ENCODE measurements at regions not wholly inside any gene's neighbourhood (a gene's known extent, or its start where the extent isn't known, plus 50 kb on each side); places are given as distances from the start of the nearest gene placed in this dataset.
"Not testable (repeated sequence)": the region's sequence is repeated elsewhere in the genome, so short reads cannot be mapped to it uniquely, and the experiment has no call there.

DNA sequence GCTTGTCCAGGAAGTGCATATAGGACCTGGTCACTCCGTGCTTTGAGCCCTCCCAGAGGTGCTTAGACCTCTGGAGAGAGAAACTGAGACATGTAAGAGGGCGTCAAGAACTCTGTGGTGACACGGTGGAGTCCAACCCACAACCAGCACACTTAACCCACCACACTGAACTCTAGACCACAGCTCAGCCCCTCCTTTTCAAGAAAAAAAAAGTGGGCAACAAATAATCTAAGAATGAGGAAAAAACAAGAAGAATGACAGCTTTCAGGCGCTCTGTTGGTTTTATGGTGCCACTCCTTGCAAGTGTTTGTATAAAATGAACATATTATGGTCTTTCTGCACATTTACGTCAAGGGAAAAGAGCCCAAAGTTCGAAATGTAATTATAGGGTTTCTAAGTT lies 50.2 kb upstream of the SNAPC3 start:
- no peak for DNase-seq (ENCODE audit: low read depth)

DNA sequence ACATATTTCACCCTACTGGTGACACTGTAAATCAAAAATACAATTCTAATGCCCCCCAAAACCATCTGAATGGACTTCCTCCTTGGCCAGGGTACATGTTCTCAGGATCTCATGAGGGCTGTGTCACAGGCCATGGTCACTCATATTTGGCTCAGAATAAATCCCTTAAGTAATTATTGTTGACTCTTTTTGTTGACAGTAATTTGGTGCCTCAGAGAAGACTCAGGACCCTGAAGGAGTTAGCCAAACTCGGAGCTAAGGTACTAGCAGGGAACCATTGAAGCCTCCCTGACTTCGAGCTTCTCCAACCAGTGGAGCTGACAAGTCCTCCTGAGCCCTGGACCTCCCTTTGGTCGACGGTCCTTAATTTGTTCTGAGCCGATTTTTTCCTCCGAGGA lies 51.2 kb upstream of the SNAPC3 start:
- no peak for DNase-seq (ENCODE audit: low read depth)

DNA sequence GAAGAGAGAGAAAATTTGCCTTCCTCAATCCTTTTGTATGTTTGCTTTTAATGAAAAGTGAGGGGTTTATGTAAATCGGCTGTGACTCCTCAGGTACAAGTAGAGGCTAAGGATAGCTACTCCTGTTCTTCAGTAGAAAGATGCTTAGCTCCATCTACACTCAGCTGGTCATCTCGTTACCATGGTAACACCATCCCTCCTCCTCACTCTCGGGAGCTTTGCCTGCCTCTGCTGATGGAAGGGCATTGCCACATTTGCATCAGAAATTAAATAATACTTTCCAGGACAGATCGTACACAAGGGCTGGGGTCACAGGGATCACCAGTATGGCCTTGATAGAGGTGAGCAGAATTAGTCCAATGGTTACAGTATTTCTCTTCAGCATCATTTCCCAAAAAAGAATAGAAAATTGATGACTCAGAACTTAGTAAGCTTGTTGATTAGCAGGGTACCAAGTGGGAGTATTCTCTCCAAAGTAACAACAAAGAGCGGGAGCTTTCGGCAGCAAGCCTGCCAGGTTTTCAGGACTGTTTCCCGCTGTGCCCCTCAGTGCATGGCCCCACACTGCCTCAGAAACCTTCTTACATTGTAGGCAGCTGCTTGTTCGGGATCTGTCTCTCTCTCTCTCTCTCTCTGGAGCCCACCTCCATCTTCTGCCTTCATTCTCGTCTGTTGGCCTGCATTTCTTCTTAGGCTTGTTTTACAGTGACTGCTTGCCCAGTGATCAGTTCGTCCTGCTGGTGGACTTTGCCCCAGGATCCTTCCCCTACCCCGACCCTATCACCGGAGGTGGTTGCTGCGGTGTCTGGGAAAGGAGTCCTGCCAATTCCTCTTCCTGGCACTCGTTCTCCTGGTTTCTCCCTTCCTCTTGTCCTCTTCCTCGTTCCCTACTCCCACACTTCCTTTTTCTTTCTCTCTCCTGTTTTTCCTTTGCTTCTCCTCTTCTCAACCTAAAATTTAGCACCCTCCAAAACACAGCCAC lies 51.9 kb upstream of the SNAPC3 start:
- no peak for DNase-seq (ENCODE audit: low read depth)

DNA sequence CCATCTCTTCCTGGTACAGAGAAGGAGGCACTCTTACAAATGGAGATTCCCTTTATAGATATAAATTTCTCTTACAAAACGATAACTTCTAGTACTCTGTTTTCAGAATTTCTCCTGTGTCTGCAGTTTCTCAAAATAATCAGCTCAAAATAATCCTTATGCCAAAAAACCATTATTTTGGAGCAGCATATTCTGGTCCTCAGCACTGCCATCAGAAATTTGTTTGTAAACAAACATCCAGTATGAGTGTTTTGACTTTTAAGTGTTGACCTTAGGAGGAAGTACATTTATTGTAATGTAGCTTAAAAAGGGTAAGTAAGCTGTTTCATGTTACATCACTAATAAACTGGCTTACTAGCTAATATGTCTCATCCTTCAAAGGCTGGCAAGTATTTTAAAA lies 52.8 kb upstream of the SNAPC3 start:
- DNase-seq (ENCODE audit: low read depth) = no peak

DNA sequence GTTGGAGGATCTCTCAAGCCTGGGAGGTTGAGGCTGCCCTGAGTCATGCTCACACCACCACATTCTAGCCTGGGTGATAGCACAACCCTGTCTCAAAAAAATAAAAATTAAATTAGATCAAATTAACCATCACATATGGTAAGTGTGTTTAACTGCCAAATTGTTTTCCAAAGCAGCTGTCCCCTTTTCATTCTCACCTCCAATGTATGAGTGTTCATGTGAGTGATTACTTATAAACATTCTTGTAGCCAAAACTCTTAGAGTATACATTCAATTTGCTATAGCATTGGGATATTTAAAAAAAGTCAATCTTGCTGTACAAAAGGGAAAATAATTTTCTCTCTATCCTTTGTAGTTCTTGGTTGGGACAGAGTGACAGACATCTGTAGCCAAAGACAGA lies 53.4 kb upstream of the SNAPC3 start:
- no peak for DNase-seq (ENCODE audit: low read depth)

DNA sequence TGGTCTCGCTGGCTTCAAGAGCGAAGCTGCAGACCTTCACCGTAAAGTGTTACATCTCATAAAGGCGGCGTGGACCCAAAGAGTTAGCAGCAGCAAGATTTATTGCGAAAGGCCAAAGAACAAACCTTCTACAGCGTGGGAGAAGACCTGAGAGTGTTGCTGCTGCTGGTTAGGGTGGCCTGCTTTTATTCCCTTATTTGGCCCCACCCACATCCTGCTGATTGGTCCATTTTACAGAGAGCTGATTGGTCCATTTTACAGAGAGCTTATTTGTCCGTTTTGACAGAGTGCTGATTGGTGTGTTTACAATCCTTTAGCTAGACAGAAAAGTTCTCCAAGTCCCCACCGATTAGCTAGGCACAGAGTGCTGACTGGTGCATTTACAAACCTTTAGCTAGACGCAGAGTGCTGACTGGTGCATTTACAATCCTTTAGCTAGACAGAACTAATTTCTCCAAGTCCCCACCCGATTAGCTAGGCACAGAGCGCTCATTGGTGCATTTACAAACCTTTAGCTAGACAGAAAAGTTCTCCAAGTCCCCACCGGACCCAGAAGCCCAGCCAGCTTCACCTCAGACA lies 57.6 kb upstream of the SNAPC3 start:
- not testable (repeated sequence) for DNase-seq (ENCODE audit: low read depth)

DNA sequence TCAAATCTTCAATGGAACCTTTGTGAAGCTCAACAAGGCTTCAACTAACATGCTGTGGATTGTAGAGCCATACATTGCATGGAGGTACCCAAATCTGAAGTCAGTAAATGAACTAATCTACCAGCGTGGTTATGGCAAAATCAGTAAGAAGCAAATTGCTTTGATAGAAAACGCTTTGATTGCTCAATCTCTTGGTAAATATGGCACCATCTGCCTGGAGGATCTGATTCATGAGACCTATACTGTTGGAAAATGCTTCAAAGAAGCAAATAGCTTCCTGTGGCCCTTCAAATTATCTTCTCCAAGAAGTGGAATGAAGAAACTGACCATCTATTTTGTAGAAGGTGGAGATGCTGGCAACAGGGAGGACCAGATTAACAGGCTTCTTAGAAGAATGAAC lies 54.7 kb upstream of the TTC39B start:
- DNase-seq (ENCODE audit: low read depth) = no peak

DNA sequence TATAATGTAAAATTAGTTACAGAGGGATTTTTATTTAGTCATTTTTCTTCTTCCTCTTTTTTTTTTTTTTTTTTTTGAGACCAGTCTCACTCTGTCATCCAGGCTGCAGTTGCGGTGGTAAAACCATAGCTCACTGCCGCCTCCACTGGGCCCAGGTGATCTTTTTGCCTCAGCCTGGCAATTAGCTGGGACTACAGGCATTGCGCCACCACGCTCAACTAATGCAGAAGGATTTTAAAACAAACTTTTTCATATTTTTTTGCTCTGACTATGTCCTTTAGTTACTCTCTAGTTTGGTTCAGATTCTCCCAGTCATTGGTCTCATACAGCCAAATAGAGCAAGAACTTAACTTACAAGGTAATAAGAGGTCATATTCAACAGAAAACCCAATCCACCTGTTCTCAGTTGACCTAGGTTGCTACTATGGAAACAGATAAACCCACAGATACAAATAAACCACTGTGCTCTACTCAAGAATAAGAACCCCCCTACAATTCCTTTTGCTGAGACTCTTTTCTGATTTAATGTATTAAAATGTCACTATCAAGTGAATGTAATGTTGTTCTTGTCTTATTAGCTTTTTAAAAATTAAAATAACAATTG lies 50.1 kb upstream of the TTC39B start:
- DNase-seq (ENCODE audit: low read depth) = peak; percentile 39

Data from stimulated activated CD4-positive, alpha-beta T cell treated with anti-CD3 and anti-CD28 coated beads, Interleukin-2, amount 100 ng/mL, for 4 hours (primary cell).